HEK293 (cell line): ENCODE measurements at regions not wholly inside any gene's neighbourhood (a gene's known extent, or its start where the extent isn't known, plus 50 kb on each side); places are given as distances from the start of the nearest gene placed in this dataset.

Experiments
- EGR2 ChIP-seq: fragments of 450-650 bp; formaldehyde crosslinking; IDR thresholded peaks from 2 replicates; pipeline ENCODE4 v1.5.1; 2016; ENCODE audit warnings: low read depth, missing biosample characterization, missing genetic modification characterization
- ELK4 ChIP-seq: IDR thresholded peaks from 2 replicates; pipeline ENCODE4 v1.6.1; 2011; ENCODE audit warnings: mild to moderate bottlenecking, low read depth, low read length, borderline replicate concordance
- GLI4 ChIP-seq: fragments of 450-650 bp; formaldehyde crosslinking; IDR thresholded peaks from 2 replicates; pipeline ENCODE4 v1.5.1; 2016; ENCODE audit warnings: missing biosample characterization, missing genetic modification characterization
- GLIS2 ChIP-seq: fragments of 450-650 bp; formaldehyde crosslinking; IDR thresholded peaks from 2 replicates; pipeline ENCODE4 v1.5.1; 2016; ENCODE audit warnings: missing biosample characterization, missing genetic modification characterization
- PRDM2 ChIP-seq: fragments of 450-650 bp; formaldehyde crosslinking; IDR thresholded peaks from 2 replicates; pipeline ENCODE4 v1.5.1; 2016; ENCODE audit warnings: missing biosample characterization, missing genetic modification characterization, borderline replicate concordance
- SP2 ChIP-seq: fragments of 450-650 bp; formaldehyde crosslinking; IDR thresholded peaks from 2 replicates; pipeline ENCODE4 v1.5.1; 2016; ENCODE audit warnings: missing biosample characterization, missing genetic modification characterization
- SP3 ChIP-seq: fragments of 450-650 bp; formaldehyde crosslinking; IDR thresholded peaks from 2 replicates; pipeline ENCODE4 v1.5.1; 2016; ENCODE audit warnings: missing biosample characterization, missing genetic modification characterization
- WT1 ChIP-seq: fragments of 450-650 bp; formaldehyde crosslinking; IDR thresholded peaks from 2 replicates; pipeline ENCODE4 v1.5.1; 2016; ENCODE audit warnings: missing biosample characterization, missing genetic modification characterization
- ZBTB20 ChIP-seq: fragments of 450-650 bp; formaldehyde crosslinking; IDR thresholded peaks from 2 replicates; pipeline ENCODE4 v1.5.1; 2016; ENCODE audit warnings: missing biosample characterization, missing genetic modification characterization
- ZFHX2 ChIP-seq: fragments of 450-650 bp; formaldehyde crosslinking; conservative IDR thresholded peaks from 2 replicates; pipeline ENCODE4 v1.5.1; 2016; ENCODE audit warnings: missing biosample characterization, missing genetic modification characterization
- ZFP3 ChIP-seq: fragments of 450-650 bp; formaldehyde crosslinking; IDR thresholded peaks from 2 replicates; pipeline ENCODE4 v1.5.1; 2016; ENCODE audit warnings: low read depth, missing biosample characterization, missing genetic modification characterization
- ZNF10 ChIP-seq: fragments of 450-650 bp; formaldehyde crosslinking; IDR thresholded peaks from 2 replicates; pipeline ENCODE4 v1.5.1; 2017; ENCODE audit warnings: missing biosample characterization, missing genetic modification characterization
- ZNF155 ChIP-seq: fragments of 450-650 bp; formaldehyde crosslinking; IDR thresholded peaks from 2 replicates; pipeline ENCODE4 v1.5.1; 2016; ENCODE audit warnings: missing biosample characterization, missing genetic modification characterization
- ZNF174 ChIP-seq: fragments of 450-650 bp; formaldehyde crosslinking; IDR thresholded peaks from 2 replicates; pipeline ENCODE4 v1.5.0; 2017; ENCODE audit warnings: missing biosample characterization, mild to moderate bottlenecking, missing genetic modification characterization
- ZNF175 ChIP-seq: fragments of 450-650 bp; formaldehyde crosslinking; IDR thresholded peaks from 2 replicates; pipeline ENCODE4 v1.5.1; 2016; ENCODE audit warnings: missing biosample characterization, missing genetic modification characterization
- ZNF350 ChIP-seq: fragments of 450-650 bp; formaldehyde crosslinking; IDR thresholded peaks from 2 replicates; pipeline ENCODE4 v1.5.0; 2017; ENCODE audit warnings: missing biosample characterization, mild to moderate bottlenecking, missing genetic modification characterization
- ZNF354C ChIP-seq: fragments of 450-650 bp; formaldehyde crosslinking; IDR thresholded peaks from 2 replicates; pipeline ENCODE4 v1.5.1; 2016; ENCODE audit warnings: missing biosample characterization, missing genetic modification characterization, low read depth, borderline replicate concordance
- ZNF488 ChIP-seq: fragments of 450-650 bp; formaldehyde crosslinking; IDR thresholded peaks from 2 replicates; pipeline ENCODE4 v1.5.1; 2016; ENCODE audit warnings: missing biosample characterization, missing genetic modification characterization
- ZNF529 ChIP-seq: fragments of 450-650 bp; formaldehyde crosslinking; IDR thresholded peaks from 2 replicates; pipeline ENCODE4 v1.5.1; 2017; ENCODE audit warnings: missing genetic modification characterization, missing biosample characterization; ENCODE audit not compliant: insufficient replicate concordance
- ZNF548 ChIP-seq: fragments of 450-650 bp; formaldehyde crosslinking; IDR thresholded peaks from 2 replicates; pipeline ENCODE4 v1.5.1; 2016; ENCODE audit warnings: missing biosample characterization, missing genetic modification characterization
- ZNF549 ChIP-seq: fragments of 450-650 bp; IDR thresholded peaks from 2 replicates; pipeline ENCODE4 v1.5.1; 2018; ENCODE audit warnings: missing biosample characterization, missing genetic modification characterization, mild to moderate bottlenecking, inconsistent platforms, moderate library complexity
- ZNF558 ChIP-seq: fragments of 450-650 bp; formaldehyde crosslinking; IDR thresholded peaks from 2 replicates; pipeline ENCODE4 v1.5.1; 2016; ENCODE audit warnings: missing biosample characterization, missing genetic modification characterization
- ZNF560 ChIP-seq: fragments of 450-650 bp; formaldehyde crosslinking; IDR thresholded peaks from 2 replicates; pipeline ENCODE4 v1.5.1; 2017; ENCODE audit warnings: missing biosample characterization, missing genetic modification characterization, borderline replicate concordance
- ZNF658 ChIP-seq: fragments of 450-650 bp; formaldehyde crosslinking; IDR thresholded peaks from 2 replicates; pipeline ENCODE4; 2016; ENCODE audit warnings: missing biosample characterization, missing genetic modification characterization
- ZNF704 ChIP-seq: fragments of 450-650 bp; formaldehyde crosslinking; IDR thresholded peaks from 2 replicates; pipeline ENCODE4 v1.5.1; 2016; ENCODE audit warnings: missing biosample characterization, missing genetic modification characterization
- ZNF791 ChIP-seq: fragments of 450-650 bp; formaldehyde crosslinking; IDR thresholded peaks from 2 replicates; pipeline ENCODE4 v1.5.1; 2016; ENCODE audit warnings: missing biosample characterization, missing genetic modification characterization
- ZNF792 ChIP-seq: fragments of 450-650 bp; formaldehyde crosslinking; IDR thresholded peaks from 2 replicates; pipeline ENCODE4 v1.5.1; 2016; ENCODE audit warnings: missing biosample characterization, missing genetic modification characterization
- ZNF837 ChIP-seq: fragments of 450-650 bp; formaldehyde crosslinking; IDR thresholded peaks from 2 replicates; pipeline ENCODE4 v1.5.1; 2016; ENCODE audit warnings: missing biosample characterization, missing genetic modification characterization
- ZSCAN5A ChIP-seq: fragments of 450-650 bp; formaldehyde crosslinking; IDR thresholded peaks from 2 replicates; pipeline ENCODE4 v1.5.1; 2016; ENCODE audit warnings: missing biosample characterization, missing genetic modification characterization

GRCh38 chr6:27791182-27791943 lies 120.8 kb downstream of the OR2B2 start (continued):
- TF ChIP-seq ZNF558: peak; percentile 49; the same call in 1 of the 2 replicates
- TF ChIP-seq ZNF704 (tag by site-specific recombination): no peak
- TF ChIP-seq ZNF174 (tag by site-specific recombination): no peak
- no peak for TF ChIP-seq GLIS2 (tag by site-specific recombination)
- TF ChIP-seq ZNF10 (tag by site-specific recombination): 0 out of 2 replicates have a peak, but pooled peaks have one; percentile 15
- 0 out of 2 replicates have a peak, but pooled peaks have one; percentile 18 for TF ChIP-seq SP3 (tag by site-specific recombination)
- no peak; the same call in 1 of the 2 replicates for TF ChIP-seq ZFHX2
- no peak for TF ChIP-seq WT1 (tag by site-specific recombination)
- TF ChIP-seq ZNF658 (tag by site-specific recombination): no peak
- no peak for TF ChIP-seq ZNF488 (tag by site-specific recombination)
- no peak for TF ChIP-seq EGR2 (tag by site-specific recombination)
- TF ChIP-seq ZNF350 (tag by site-specific recombination): no peak
- TF ChIP-seq ZNF354C: no peak
- no peak for TF ChIP-seq SP2 (tag by site-specific recombination)
- no peak for TF ChIP-seq PRDM2
- TF ChIP-seq ZNF155: no peak
- TF ChIP-seq ZFP3: no peak
- TF ChIP-seq ZNF560 (tag by site-specific recombination): no peak
- no peak for TF ChIP-seq ZNF791 (tag by site-specific recombination)
- no peak for TF ChIP-seq ZBTB20 (tag by site-specific recombination)
- TF ChIP-seq ZNF837 (tag by site-specific recombination): no peak
- TF ChIP-seq ZNF548 (tag by site-specific recombination): no peak
- TF ChIP-seq ELK4: no peak
- no peak for TF ChIP-seq ZNF529 (tag by site-specific recombination)
- no peak for TF ChIP-seq ZNF175
- TF ChIP-seq ZNF792 (tag by site-specific recombination): no peak
- peak; percentile 51; the same call in 1 of the 2 replicates for TF ChIP-seq ZSCAN5A
- 0 out of 2 replicates have a peak, but pooled peaks have one; percentile 40 for TF ChIP-seq GLI4 (tag by site-specific recombination)
- TF ChIP-seq ZNF549: 0 out of 2 replicates have a peak, but pooled peaks have one; percentile 54
